Coronary artery (tissue), 2 donors: ENCODE measurements at regions not wholly inside any gene's neighbourhood (a gene's known extent, or its start where the extent isn't known, plus 50 kb on each side); places are given as distances from the start of the nearest gene placed in this dataset.

Experiments used
- DNase-seq: peaks from one replicate; pipeline ENCODE4 v3.0.0-alpha.2; 2017; ENCODE audit warnings: low spot score
- H3K27ac ChIP-seq, 2 donors: fragments of 200-600 bp; sonication (generic); one replicate each; pipeline ENCODE4 v1.5.1; 2016 to 2019
- H3K4me3 ChIP-seq: fragments of 200-600 bp; sonication (generic); 2 replicates; pipeline ENCODE4 v1.5.1; 2016; ENCODE audit warnings: mild to moderate bottlenecking, moderate library complexity
- TF ChIP-seq, protein P1 (sequence below): fragments of 200-600 bp; sonication (generic); IDR thresholded peaks from one replicate; pipeline ENCODE4 v1.5.1; 2019; ENCODE audit warnings: antibody characterized with exemption

- TF ChIP-seq, protein P1, sequence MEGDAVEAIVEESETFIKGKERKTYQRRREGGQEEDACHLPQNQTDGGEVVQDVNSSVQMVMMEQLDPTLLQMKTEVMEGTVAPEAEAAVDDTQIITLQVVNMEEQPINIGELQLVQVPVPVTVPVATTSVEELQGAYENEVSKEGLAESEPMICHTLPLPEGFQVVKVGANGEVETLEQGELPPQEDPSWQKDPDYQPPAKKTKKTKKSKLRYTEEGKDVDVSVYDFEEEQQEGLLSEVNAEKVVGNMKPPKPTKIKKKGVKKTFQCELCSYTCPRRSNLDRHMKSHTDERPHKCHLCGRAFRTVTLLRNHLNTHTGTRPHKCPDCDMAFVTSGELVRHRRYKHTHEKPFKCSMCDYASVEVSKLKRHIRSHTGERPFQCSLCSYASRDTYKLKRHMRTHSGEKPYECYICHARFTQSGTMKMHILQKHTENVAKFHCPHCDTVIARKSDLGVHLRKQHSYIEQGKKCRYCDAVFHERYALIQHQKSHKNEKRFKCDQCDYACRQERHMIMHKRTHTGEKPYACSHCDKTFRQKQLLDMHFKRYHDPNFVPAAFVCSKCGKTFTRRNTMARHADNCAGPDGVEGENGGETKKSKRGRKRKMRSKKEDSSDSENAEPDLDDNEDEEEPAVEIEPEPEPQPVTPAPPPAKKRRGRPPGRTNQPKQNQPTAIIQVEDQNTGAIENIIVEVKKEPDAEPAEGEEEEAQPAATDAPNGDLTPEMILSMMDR, result no peak
- DNase-seq, result no peak
- no peak overlapping the region for H3K27ac ChIP-seq
- H3K4me3 ChIP-seq, result no peak overlapping the region
These were observed 79.5 kb upstream of the KCNMB2 start for GRCh38 chr3:178456621-178457285.

DNA sequence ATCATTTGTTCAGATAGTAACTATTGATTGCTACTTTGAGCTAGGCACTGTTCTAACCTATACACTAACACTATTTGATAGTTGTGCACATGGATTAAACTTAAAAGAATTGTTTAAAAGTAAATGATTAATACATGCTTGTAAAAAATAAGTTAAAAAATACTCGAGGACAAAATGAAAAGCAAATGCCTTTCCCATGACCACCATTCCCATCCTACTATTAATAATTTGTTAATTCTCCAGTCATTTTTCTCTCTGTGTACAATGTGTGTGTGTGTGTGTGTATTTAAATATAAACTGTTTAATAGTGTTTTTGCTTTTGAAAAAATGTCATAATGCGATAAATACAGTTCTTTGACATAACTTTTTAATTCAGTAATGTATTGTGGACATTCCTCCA is 78.7 kb upstream of the KCNMB2 start:
- TF ChIP-seq, protein P1, result no peak
- Histone ChIP-seq H3K4me3 (no peak overlapping the region), H3K27ac (no peak overlapping the region)
- DNase-seq, result no peak

DNA sequence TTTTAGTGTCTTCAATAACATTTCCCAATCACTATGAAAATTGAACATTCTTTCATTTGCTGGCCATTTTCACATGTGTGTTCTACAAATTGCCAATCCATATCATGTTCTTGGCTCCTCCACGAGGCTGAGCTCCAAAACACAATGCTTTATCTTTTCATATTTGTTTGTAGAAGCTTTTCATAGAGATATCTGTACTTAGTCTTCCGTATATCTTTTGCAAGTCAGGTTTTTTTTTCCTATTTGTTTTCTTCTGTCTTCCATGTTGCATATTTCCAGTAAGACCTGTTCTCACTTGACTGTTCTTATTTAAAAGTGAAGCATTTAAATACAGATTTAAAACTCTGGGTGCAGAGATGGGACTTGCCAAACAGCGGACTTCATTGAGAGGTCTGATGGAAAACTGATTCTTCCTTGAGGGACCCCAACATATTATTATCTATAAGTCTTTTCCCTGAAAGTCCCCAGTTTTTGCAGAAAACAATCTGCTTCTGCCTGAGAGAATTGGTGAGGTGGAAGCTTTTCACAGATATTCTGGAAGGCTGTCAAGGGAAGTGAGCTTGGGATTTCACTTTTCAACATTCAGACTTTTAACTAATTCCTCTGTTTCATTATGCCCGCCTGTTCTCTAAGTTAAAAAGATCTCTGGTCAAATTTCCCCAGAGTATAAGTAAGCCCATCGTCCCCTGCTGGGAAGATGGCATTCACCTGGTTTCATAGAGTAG is 77.8 kb upstream of the KCNMB2 start:
- no peak for DNase-seq
- TF ChIP-seq, protein P1, result no peak
- H3K4me3 ChIP-seq, result no peak overlapping the region
- no peak overlapping the region for H3K27ac ChIP-seq

GRCh38 chr3:178459038-178459410 is 77.2 kb upstream of the KCNMB2 start:
- Histone ChIP-seq H3K27ac (no peak overlapping the region), H3K4me3 (no peak overlapping the region)
- no peak for DNase-seq
- TF ChIP-seq, protein P1, result no peak

DNA sequence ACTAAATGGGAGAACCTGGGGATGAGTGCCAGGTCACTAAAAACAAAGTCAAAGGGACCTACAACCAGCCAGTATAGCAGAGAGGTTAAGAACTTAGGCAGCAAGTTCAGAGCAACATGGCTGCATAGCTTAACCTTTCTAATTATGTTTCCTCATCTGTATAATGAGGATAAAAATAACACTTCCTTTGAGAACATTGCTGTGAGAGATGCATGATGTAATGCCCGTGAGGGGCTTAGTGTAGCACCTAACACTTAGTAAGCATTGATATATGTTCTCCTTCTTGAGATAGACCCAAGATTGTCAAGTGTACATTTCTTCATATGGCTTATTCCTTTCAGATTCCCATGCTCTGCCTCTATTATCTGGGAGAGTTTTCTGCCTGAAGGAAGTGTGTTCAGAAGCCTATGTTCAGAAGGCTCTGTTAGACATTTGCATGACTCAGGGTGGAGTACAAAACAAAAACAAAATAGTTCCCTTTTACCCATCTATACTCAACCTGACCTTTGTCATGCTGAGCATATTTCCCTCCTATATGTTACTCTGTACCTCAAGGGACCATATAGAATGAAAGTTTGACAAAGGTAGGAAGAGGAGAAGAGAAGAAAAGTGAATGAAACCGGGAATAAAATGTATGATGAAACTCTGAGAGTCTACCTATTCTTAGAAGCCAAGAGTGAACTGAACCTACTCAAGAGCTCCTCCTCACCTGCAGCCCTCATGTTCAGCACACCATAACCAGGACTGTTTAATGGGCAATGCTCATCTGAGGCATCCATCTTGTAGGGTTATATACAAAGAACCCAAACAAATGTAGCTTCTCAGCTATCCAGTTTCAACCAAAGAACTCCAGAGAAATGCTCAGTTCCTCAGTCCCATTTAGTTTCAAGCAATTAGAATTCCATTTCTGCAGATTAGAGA is 70.7 kb upstream of the KCNMB2 start:
- TF ChIP-seq, protein P1, result no peak
- Histone ChIP-seq H3K27ac (no peak overlapping the region), H3K4me3 (no peak overlapping the region)
- no peak for DNase-seq

- TF ChIP-seq, protein P1, result no peak
- Histone ChIP-seq H3K4me3 (no peak overlapping the region), H3K27ac (no peak overlapping the region)
- no peak for DNase-seq
These were observed 63.3 kb upstream of the KCNMB2 start for GRCh38 chr3:178472941-178473340.
